ENCODE measurements at regions not wholly inside any gene's neighbourhood (a gene's known extent, or its start where the extent isn't known, plus 50 kb on each side); places are given as distances from the start of the nearest gene placed in this dataset.
A peak's percentile ranks its signal among the peaks of the same experiment; 100 is the strongest.

- no peak for DNase-seq (ENCODE audit: low read depth)
- FAIRE-seq = no peak
- Mint-ChIP-seq H3K4me3 (ENCODE audit: unreplicated experiment) (no peak overlapping the region), H3K9me3 (ENCODE audit: unreplicated experiment) (peaks cover 9% of the 10 kb centered on the region), H3K36me3 (ENCODE audit: low read depth, unreplicated experiment) (no peaks in the 10 kb centered on the region), H3K4me1 (ENCODE audit: low read depth, unreplicated experiment) (peaks cover 14% of the 10 kb centered on the region), H3K27me3 (ENCODE audit: low read depth, unreplicated experiment) (no peaks in the 10 kb centered on the region), H3K27ac (ENCODE audit: unreplicated experiment) (no peak overlapping the region)
- Histone ChIP-seq H3K36me3 (ENCODE audit: insufficient read depth, low read length) (no peaks in the 10 kb centered on the region), H3K9ac (ENCODE audit: low read length) (no peak overlapping the region), H3K9me3 (ENCODE audit: insufficient read depth, low read depth, low read length) (peaks cover 3% of the 10 kb centered on the region), H3K79me2 (ENCODE audit: insufficient read depth, low read length) (no peaks in the 10 kb centered on the region), H3K4me1 (ENCODE audit: insufficient read depth, low read length) (no peaks in the 10 kb centered on the region), H3K4me3 (ENCODE audit: insufficient read depth, low read depth, low read length) (no peak overlapping the region), H3K27ac (ENCODE audit: low read depth, low read length) (no peak overlapping the region), H3K4me2 (ENCODE audit: low read length) (no peak overlapping the region), H3K27me3 (ENCODE audit: insufficient read depth, low read length) (no peaks in the 10 kb centered on the region), H4K20me1 (ENCODE audit: insufficient read depth, low read length) (no peaks in the 10 kb centered on the region), H2AFZ (ENCODE audit: low read depth, low read length) (no peak overlapping the region)
- TF ChIP-seq CTCF (IDR thresholded peaks at IDR 0.05; ENCODE audit: insufficient read depth, low read depth, low read length) (no peak), EZH2 (IDR thresholded peaks at IDR 0.05; ENCODE audit: insufficient read depth, low read length) (no peak)
These were observed 193.3 kb downstream of the MOXD1 start for GRCh38 chr6:132207991-132208390.

- H3K4me1 ChIP-seq (ENCODE audit: insufficient read depth, low read length) = no peaks in the 10 kb centered on the region
- peaks cover 3% of the 10 kb centered on the region for H3K9me3 ChIP-seq (ENCODE audit: insufficient read depth, low read depth, low read length)
- FAIRE-seq (no peak), DNase-seq (ENCODE audit: low read depth) (peak; percentile 83)
- no peaks in the 10 kb centered on the region for H4K20me1 ChIP-seq (ENCODE audit: insufficient read depth, low read length)
- peak overlapping the region; percentile 85 for H3K27ac Mint-ChIP-seq (ENCODE audit: unreplicated experiment)
- no peak overlapping the region for H3K27ac ChIP-seq (ENCODE audit: low read depth, low read length)
- H3K79me2 ChIP-seq (ENCODE audit: insufficient read depth, low read length) = no peaks in the 10 kb centered on the region
- H3K27me3 Mint-ChIP-seq (ENCODE audit: low read depth, unreplicated experiment) = no peaks in the 10 kb centered on the region
- H3K4me1 Mint-ChIP-seq (ENCODE audit: low read depth, unreplicated experiment) = peaks cover 18% of the 10 kb centered on the region
- H3K27me3 ChIP-seq (ENCODE audit: insufficient read depth, low read length) = no peaks in the 10 kb centered on the region
- H3K4me3 Mint-ChIP-seq (ENCODE audit: unreplicated experiment) = no peak overlapping the region
- peaks cover 9% of the 10 kb centered on the region for H3K9me3 Mint-ChIP-seq (ENCODE audit: unreplicated experiment)
- H3K9ac ChIP-seq (ENCODE audit: low read length) = no peak overlapping the region
- H3K4me3 ChIP-seq (ENCODE audit: insufficient read depth, low read depth, low read length) = no peak overlapping the region
- H2AFZ ChIP-seq (ENCODE audit: low read depth, low read length) = no peak overlapping the region
- no peak overlapping the region for H3K4me2 ChIP-seq (ENCODE audit: low read length)
- no peak for TF ChIP-seq EZH2 (IDR thresholded peaks at IDR 0.05; ENCODE audit: insufficient read depth, low read length)
- no peak for TF ChIP-seq CTCF (IDR thresholded peaks at IDR 0.05; ENCODE audit: insufficient read depth, low read depth, low read length)
- no peaks in the 10 kb centered on the region for H3K36me3 ChIP-seq (ENCODE audit: insufficient read depth, low read length)
- H3K36me3 Mint-ChIP-seq (ENCODE audit: low read depth, unreplicated experiment) = no peaks in the 10 kb centered on the region
These were observed 195.3 kb downstream of the MOXD1 start for GRCh38 chr6:132205946-132206345.

GRCh38 chr6:132204591-132204990 is 196.7 kb downstream of the MOXD1 start:
- DNase-seq (ENCODE audit: low read depth) (peak; percentile 28), FAIRE-seq (no peak)
- Mint-ChIP-seq H3K9me3 (ENCODE audit: unreplicated experiment) (no peaks in the 10 kb centered on the region), H3K4me3 (ENCODE audit: unreplicated experiment) (no peak overlapping the region), H3K36me3 (ENCODE audit: low read depth, unreplicated experiment) (no peaks in the 10 kb centered on the region), H3K27me3 (ENCODE audit: low read depth, unreplicated experiment) (no peaks in the 10 kb centered on the region), H3K4me1 (ENCODE audit: low read depth, unreplicated experiment) (peaks cover 19% of the 10 kb centered on the region), H3K27ac (ENCODE audit: unreplicated experiment) (peak overlapping the region; percentile 55)
- no peaks in the 10 kb centered on the region for H3K9me3 ChIP-seq (ENCODE audit: insufficient read depth, low read depth, low read length)
- H3K27me3 ChIP-seq (ENCODE audit: insufficient read depth, low read length) = no peaks in the 10 kb centered on the region
- H3K27ac ChIP-seq (ENCODE audit: low read depth, low read length) = no peak overlapping the region
- no peak overlapping the region for H3K4me2 ChIP-seq (ENCODE audit: low read length)
- H3K9ac ChIP-seq (ENCODE audit: low read length) = no peak overlapping the region
- no peak overlapping the region for H3K4me3 ChIP-seq (ENCODE audit: insufficient read depth, low read depth, low read length)
- TF ChIP-seq EZH2 (IDR thresholded peaks at IDR 0.05; ENCODE audit: insufficient read depth, low read length) (no peak), CTCF (IDR thresholded peaks at IDR 0.05; ENCODE audit: insufficient read depth, low read depth, low read length) (no peak)
- H4K20me1 ChIP-seq (ENCODE audit: insufficient read depth, low read length) = no peaks in the 10 kb centered on the region
- H2AFZ ChIP-seq (ENCODE audit: low read depth, low read length) = no peak overlapping the region
- peaks cover 7% of the 10 kb centered on the region for H3K4me1 ChIP-seq (ENCODE audit: insufficient read depth, low read length)
- H3K36me3 ChIP-seq (ENCODE audit: insufficient read depth, low read length) = no peaks in the 10 kb centered on the region
- no peaks in the 10 kb centered on the region for H3K79me2 ChIP-seq (ENCODE audit: insufficient read depth, low read length)
